ENCODE measurements at regions not wholly inside any gene's neighbourhood (a gene's known extent, or its start where the extent isn't known, plus 50 kb on each side); places are given as distances from the start of the nearest gene placed in this dataset.

DNA sequence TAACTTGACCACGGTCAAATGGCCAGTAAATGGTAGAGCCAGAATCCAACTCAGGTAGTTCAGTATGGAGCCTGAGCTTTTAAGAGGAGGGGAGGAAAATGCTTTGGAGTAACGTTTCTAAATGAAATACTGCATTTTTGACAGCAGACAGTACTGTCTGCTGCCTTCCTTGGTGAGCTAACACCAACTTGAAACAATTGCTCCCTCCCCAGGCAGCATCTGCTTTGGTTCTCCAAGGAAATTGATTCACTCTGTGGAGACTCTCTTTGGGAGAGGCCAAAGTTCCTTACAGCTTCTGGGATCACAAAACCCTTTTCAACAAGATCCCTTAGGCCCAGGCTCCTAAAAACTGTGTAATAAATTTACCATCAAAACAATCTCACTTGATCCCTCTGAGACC lies 75.2 kb upstream of the SSBP2 start:
- TF ChIP-seq, protein P1, sequence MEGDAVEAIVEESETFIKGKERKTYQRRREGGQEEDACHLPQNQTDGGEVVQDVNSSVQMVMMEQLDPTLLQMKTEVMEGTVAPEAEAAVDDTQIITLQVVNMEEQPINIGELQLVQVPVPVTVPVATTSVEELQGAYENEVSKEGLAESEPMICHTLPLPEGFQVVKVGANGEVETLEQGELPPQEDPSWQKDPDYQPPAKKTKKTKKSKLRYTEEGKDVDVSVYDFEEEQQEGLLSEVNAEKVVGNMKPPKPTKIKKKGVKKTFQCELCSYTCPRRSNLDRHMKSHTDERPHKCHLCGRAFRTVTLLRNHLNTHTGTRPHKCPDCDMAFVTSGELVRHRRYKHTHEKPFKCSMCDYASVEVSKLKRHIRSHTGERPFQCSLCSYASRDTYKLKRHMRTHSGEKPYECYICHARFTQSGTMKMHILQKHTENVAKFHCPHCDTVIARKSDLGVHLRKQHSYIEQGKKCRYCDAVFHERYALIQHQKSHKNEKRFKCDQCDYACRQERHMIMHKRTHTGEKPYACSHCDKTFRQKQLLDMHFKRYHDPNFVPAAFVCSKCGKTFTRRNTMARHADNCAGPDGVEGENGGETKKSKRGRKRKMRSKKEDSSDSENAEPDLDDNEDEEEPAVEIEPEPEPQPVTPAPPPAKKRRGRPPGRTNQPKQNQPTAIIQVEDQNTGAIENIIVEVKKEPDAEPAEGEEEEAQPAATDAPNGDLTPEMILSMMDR (IDR thresholded peaks at IDR 0.05; ENCODE audit: insufficient read depth, low read length) = no peak
- TF ChIP-seq POLR2AphosphoS5 (IDR thresholded peaks at IDR 0.05; ENCODE audit: low read depth) (no peak), SPI1 (IDR thresholded peaks at IDR 0.05; ENCODE audit: borderline replicate concordance, low read depth) (no peak), GABPA (IDR thresholded peaks at IDR 0.05; ENCODE audit: low read depth) (no peak)
- TF ChIP-seq, protein P2, sequence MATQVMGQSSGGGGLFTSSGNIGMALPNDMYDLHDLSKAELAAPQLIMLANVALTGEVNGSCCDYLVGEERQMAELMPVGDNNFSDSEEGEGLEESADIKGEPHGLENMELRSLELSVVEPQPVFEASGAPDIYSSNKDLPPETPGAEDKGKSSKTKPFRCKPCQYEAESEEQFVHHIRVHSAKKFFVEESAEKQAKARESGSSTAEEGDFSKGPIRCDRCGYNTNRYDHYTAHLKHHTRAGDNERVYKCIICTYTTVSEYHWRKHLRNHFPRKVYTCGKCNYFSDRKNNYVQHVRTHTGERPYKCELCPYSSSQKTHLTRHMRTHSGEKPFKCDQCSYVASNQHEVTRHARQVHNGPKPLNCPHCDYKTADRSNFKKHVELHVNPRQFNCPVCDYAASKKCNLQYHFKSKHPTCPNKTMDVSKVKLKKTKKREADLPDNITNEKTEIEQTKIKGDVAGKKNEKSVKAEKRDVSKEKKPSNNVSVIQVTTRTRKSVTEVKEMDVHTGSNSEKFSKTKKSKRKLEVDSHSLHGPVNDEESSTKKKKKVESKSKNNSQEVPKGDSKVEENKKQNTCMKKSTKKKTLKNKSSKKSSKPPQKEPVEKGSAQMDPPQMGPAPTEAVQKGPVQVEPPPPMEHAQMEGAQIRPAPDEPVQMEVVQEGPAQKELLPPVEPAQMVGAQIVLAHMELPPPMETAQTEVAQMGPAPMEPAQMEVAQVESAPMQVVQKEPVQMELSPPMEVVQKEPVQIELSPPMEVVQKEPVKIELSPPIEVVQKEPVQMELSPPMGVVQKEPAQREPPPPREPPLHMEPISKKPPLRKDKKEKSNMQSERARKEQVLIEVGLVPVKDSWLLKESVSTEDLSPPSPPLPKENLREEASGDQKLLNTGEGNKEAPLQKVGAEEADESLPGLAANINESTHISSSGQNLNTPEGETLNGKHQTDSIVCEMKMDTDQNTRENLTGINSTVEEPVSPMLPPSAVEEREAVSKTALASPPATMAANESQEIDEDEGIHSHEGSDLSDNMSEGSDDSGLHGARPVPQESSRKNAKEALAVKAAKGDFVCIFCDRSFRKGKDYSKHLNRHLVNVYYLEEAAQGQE (IDR thresholded peaks at IDR 0.05; ENCODE audit: insufficient replicate concordance, low read depth) = no peak
